CD14-positive monocyte (primary cell): ENCODE measurements at regions not wholly inside any gene's neighbourhood (a gene's known extent, or its start where the extent isn't known, plus 50 kb on each side); places are given as distances from the start of the nearest gene placed in this dataset.

ENCODE experiments used
- DNase-seq, 3 donors: peaks; one replicate each; pipeline ENCODE4 v3.0.0-alpha.2; 2011 to 2022
- H2AFZ ChIP-seq: 2 replicates; pipeline ENCODE4 v1.6.0; 2012; ENCODE audit warnings: mild to moderate bottlenecking, low read depth, low read length, inconsistent platforms; ENCODE audit not compliant: insufficient read depth, poor library complexity, severe bottlenecking
- H3K27ac ChIP-seq, 2 donors: 1 replicate in 1 of 2; 2 replicates in 1 of 2; pipeline ENCODE4 v1.5.1; 2012 to 2013; ENCODE audit warnings: low read length in 2 of 2, control low read depth in 1 of 2, inconsistent platforms in 1 of 2, low read depth in 1 of 2, mild to moderate bottlenecking in 1 of 2
- H3K27me3 ChIP-seq, 2 donors: one replicate each; pipeline versions ENCODE4 v1.6.0 to v1.6.1; 2011 to 2013; ENCODE audit warnings: low read length in 2 of 2; ENCODE audit not compliant: control insufficient read depth in 2 of 2, insufficient read depth in 2 of 2
- H3K36me3 ChIP-seq, 2 donors: replicated peaks in 1 of 2; 1 replicate in 1 of 2; 2 replicates in 1 of 2; pipeline versions ENCODE4 v1.5.1 to v1.6.1; 2012 to 2013; ENCODE audit warnings: low read length in 2 of 2, control low read depth in 1 of 2, inconsistent platforms in 1 of 2, mild to moderate bottlenecking in 1 of 2; ENCODE audit not compliant: insufficient read depth in 2 of 2, control insufficient read depth in 1 of 2
- H3K4me1 ChIP-seq, 2 donors: 1 replicate in 1 of 2; 2 replicates in 1 of 2; pipeline versions ENCODE4 v1.5.1 to v1.6.1; 2012 to 2013; ENCODE audit warnings: low read length in 2 of 2, control low read depth in 1 of 2, inconsistent platforms in 1 of 2, mild to moderate bottlenecking in 1 of 2, moderate library complexity in 1 of 2; ENCODE audit not compliant: insufficient read depth in 2 of 2, control insufficient read depth in 1 of 2
- H3K4me2 ChIP-seq: replicated peaks from 2 replicates; pipeline ENCODE3; 2012; ENCODE audit warnings: low read length, moderate library complexity, mild to moderate bottlenecking; ENCODE audit not compliant: poor library complexity, severe bottlenecking; ENCODE audit errors: extremely low read depth
- H3K4me3 ChIP-seq, 3 experiments: fragments of 200-600 bp in 1 of 3; sonication (generic) in 1 of 3; replicated peaks in 1 of 3; 1 replicate in 2 of 3; 2 replicates in 1 of 3; pipeline ENCODE4 v1.5.1; 2011 to 2013; ENCODE audit warnings: low read length in 3 of 3, mild to moderate bottlenecking in 3 of 3, control low read depth in 2 of 3, low read depth in 2 of 3, inconsistent platforms in 1 of 3, moderate library complexity in 1 of 3
- H3K79me2 ChIP-seq: 2 replicates; pipeline ENCODE4 v1.6.0; 2012; ENCODE audit warnings: mild to moderate bottlenecking, control low read depth, inconsistent platforms, low read length, moderate library complexity; ENCODE audit not compliant: insufficient read depth
- H3K9ac ChIP-seq: 2 replicates; pipeline ENCODE4 v1.6.0; 2017; ENCODE audit warnings: low read length, mild to moderate bottlenecking; ENCODE audit not compliant: insufficient read depth, poor library complexity, severe bottlenecking
- H3K9me3 ChIP-seq, 2 donors: replicated peaks in 1 of 2; 1 replicate in 1 of 2; 2 replicates in 1 of 2; pipeline versions ENCODE4 v1.5.1 to v1.6.1; 2012 to 2013; ENCODE audit warnings: low read length in 2 of 2, control low read depth in 1 of 2; ENCODE audit not compliant: control insufficient read depth in 1 of 2, insufficient read depth in 1 of 2
- H4K20me1 ChIP-seq: 2 replicates; pipeline ENCODE4 v1.6.0; 2012; ENCODE audit warnings: mild to moderate bottlenecking, low read length, control low read depth, moderate library complexity; ENCODE audit not compliant: insufficient read depth
- H3K27ac Mint-ChIP-seq, 7 donors: one replicate each; pipeline ENCODE4 v1.8.0; 2020; ENCODE audit warnings: mild to moderate bottlenecking in 7 of 7, mixed read lengths in 7 of 7, moderate library complexity in 6 of 7, inconsistent platforms in 2 of 7
- H3K27me3 Mint-ChIP-seq, 3 donors: one replicate each; pipeline ENCODE4 v1.8.0; 2021 to 2022; ENCODE audit warnings: low read depth in 3 of 3, mild to moderate bottlenecking in 3 of 3, mixed read lengths in 3 of 3, moderate library complexity in 3 of 3, inconsistent platforms in 1 of 3
- H3K36me3 Mint-ChIP-seq, 2 donors: one replicate each; pipeline ENCODE4 v1.8.0; 2020; ENCODE audit warnings: mixed read lengths in 2 of 2, inconsistent platforms in 1 of 2, mild to moderate bottlenecking in 1 of 2
- H3K4me1 Mint-ChIP-seq: one replicate; pipeline ENCODE4 v1.8.0; 2020; ENCODE audit warnings: mild to moderate bottlenecking, mixed read lengths
- H3K4me3 Mint-ChIP-seq, 2 donors: one replicate each; pipeline ENCODE4 v1.8.0; 2020; ENCODE audit warnings: mild to moderate bottlenecking in 2 of 2, mixed read lengths in 2 of 2, moderate library complexity in 1 of 2
- H3K9me3 Mint-ChIP-seq, 7 donors: one replicate each; pipeline ENCODE4 v1.8.0; 2020 to 2022; ENCODE audit warnings: mixed read lengths in 7 of 7, mild to moderate bottlenecking in 6 of 7, moderate library complexity in 6 of 7, inconsistent platforms in 2 of 7
- CTCF ChIP-seq: fragments of 200-600 bp; IDR thresholded peaks from one replicate; pipeline ENCODE4 v1.8.0; 2022; ENCODE audit warnings: antibody characterized with exemption, mild to moderate bottlenecking
- WGBS: methylation state at CpG from one replicate; pipeline ENCODE4 v1.1.5; 2013; ENCODE audit warnings: missing lambda C conversion rate; ENCODE audit not compliant: insufficient coverage; 5-methylcytosine and 5-hydroxymethylcytosine counted together
- intact Hi-C, 2 donors: fragments of 100-400 bp; cut with micrococcal nuclease; formaldehyde crosslinking; loops; one replicate each; pipeline versions ENCODE4 v1.15.0 to v1.15.1; 2023

GRCh38 chr11:80096736-80097135 is 655.9 kb upstream of the TENM4 start:
- H3K27ac Mint-ChIP-seq, result no peak overlapping the region
- DNase-seq, result no peak
- peaks cover 0 to 1% (median 0%) of the 10 kb centered on the region in 3 donors for H3K27me3 Mint-ChIP-seq
- Histone ChIP-seq H3K4me2 (no peak overlapping the region), H3K9me3 (no peaks in the 10 kb centered on the region), H4K20me1 (no peaks in the 10 kb centered on the region), H3K27ac (no peak overlapping the region), H3K4me1 (no peaks in the 10 kb centered on the region), H2AFZ (no peak overlapping the region), H3K36me3 (no peaks in the 10 kb centered on the region), H3K9ac (no peak overlapping the region), H3K79me2 (no peaks in the 10 kb centered on the region), H3K27me3 (no peaks in the 10 kb centered on the region), H3K4me3 (no peak overlapping the region)
- WGBS, result 72% methylated on average over 2 of the region's 3 CpGs
- intact Hi-C loops, result no loop called here
- peaks cover 0 to 11% (median 1%) of the 10 kb centered on the region in 7 donors for H3K9me3 Mint-ChIP-seq
- no peaks in the 10 kb centered on the region for H3K4me1 Mint-ChIP-seq
- no peak overlapping the region for H3K4me3 Mint-ChIP-seq
- TF ChIP-seq CTCF, result no peak
- no peaks in the 10 kb centered on the region for H3K36me3 Mint-ChIP-seq

- Mint-ChIP-seq H3K27ac (no peak overlapping the region), H3K9me3 (peaks cover 0 to 9% (median 4%) of the 10 kb centered on the region in 7 donors), H3K27me3 (peaks cover 0 to 2% (median 2%) of the 10 kb centered on the region in 3 donors), H3K36me3 (no peaks in the 10 kb centered on the region), H3K4me1 (no peaks in the 10 kb centered on the region), H3K4me3 (no peak overlapping the region)
- Histone ChIP-seq H3K9me3 (no peaks in the 10 kb centered on the region), H3K4me3 (no peak overlapping the region), H3K9ac (no peak overlapping the region), H3K4me1 (no peaks in the 10 kb centered on the region), H3K79me2 (no peaks in the 10 kb centered on the region), H3K27me3 (no peaks in the 10 kb centered on the region), H3K36me3 (no peaks in the 10 kb centered on the region), H3K27ac (no peak overlapping the region), H2AFZ (no peak overlapping the region), H4K20me1 (no peaks in the 10 kb centered on the region), H3K4me2 (no peak overlapping the region)
- intact Hi-C loops, result no loop called here
- no peak for DNase-seq
- no CpG with 5 or more reads among the region's 1 CpG for WGBS
- TF ChIP-seq CTCF, result no peak
Observed at GRCh38 chr11:80086496-80087055, 645.7 kb upstream of the TENM4 start.
